HL-60 (cell line): ENCODE measurements at regions not wholly inside any gene's neighbourhood (a gene's known extent, or its start where the extent isn't known, plus 50 kb on each side); places are given as distances from the start of the nearest gene placed in this dataset.

Experiments used
- DNase-seq, 2 experiments: peaks; one replicate each; pipeline ENCODE4 v3.0.0-alpha.2; 2010 to 2020; ENCODE audit warnings: low read depth in 1 of 2, low spot score in 1 of 2
- H3K27ac ChIP-seq: fragments of 250-450 bp; sonication (Bioruptor Pico); replicated peaks from 2 replicates; pipeline ENCODE4 v1.5.1; 2020; ENCODE audit warnings: mild to moderate bottlenecking, moderate library complexity
- H3K27me3 ChIP-seq: fragments of 250-450 bp; sonication (Bioruptor Pico); 2 replicates; pipeline ENCODE4 v1.5.1; 2021; ENCODE audit warnings: mild to moderate bottlenecking, moderate library complexity; ENCODE audit not compliant: insufficient read depth, poor library complexity, severe bottlenecking
- H3K4me3 ChIP-seq: replicated peaks from 2 replicates; pipeline ENCODE4 v1.5.1; 2011; ENCODE audit warnings: mild to moderate bottlenecking, control low read depth, low read length; ENCODE audit not compliant: insufficient read depth
- GABPA ChIP-seq: IDR thresholded peaks from 2 replicates; pipeline ENCODE4 v1.6.1; 2012; ENCODE audit warnings: low read depth
- POLR2AphosphoS5 ChIP-seq: IDR thresholded peaks from 2 replicates; pipeline ENCODE4 v1.6.1; 2012; ENCODE audit warnings: low read depth
- REST ChIP-seq: IDR thresholded peaks from 2 replicates; pipeline ENCODE4 v1.6.1; 2012; ENCODE audit warnings: low read depth; ENCODE audit not compliant: insufficient replicate concordance
- SPI1 ChIP-seq: IDR thresholded peaks from 2 replicates; pipeline ENCODE4 v1.6.1; 2012; ENCODE audit warnings: low read depth, mild to moderate bottlenecking, borderline replicate concordance
- TF ChIP-seq, protein P1 (sequence below): IDR thresholded peaks from one replicate; pipeline ENCODE4 v1.5.1; 2011; ENCODE audit warnings: low read length, control low read depth, inconsistent platforms; ENCODE audit not compliant: insufficient read depth

DNA sequence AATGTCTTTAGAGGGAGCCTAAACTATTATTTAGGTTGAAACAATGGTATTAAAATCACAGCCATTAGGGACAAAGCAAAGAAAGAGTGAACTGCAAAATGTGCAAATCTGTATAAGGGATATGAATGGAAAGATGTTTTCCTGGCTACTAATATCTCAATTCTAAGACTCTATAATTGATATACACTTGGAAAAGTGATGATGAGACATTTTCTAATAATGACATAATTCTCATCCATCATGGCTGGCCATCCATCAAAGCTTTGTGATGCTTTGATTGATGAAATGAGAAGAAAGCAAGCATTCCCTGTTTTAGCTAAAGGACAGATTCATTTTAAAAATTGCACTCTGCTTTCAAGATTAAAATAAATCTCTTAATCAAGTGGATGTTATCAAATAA is 965.5 kb upstream of the IGFBP7 start:
- DNase-seq, result no peak
- Histone ChIP-seq H3K27ac (no peak overlapping the region), H3K4me3 (no peak overlapping the region), H3K27me3 (no peaks in the 10 kb centered on the region)
- TF ChIP-seq REST (no peak), POLR2AphosphoS5 (no peak), SPI1 (no peak), GABPA (no peak)
- TF ChIP-seq, protein P1, sequence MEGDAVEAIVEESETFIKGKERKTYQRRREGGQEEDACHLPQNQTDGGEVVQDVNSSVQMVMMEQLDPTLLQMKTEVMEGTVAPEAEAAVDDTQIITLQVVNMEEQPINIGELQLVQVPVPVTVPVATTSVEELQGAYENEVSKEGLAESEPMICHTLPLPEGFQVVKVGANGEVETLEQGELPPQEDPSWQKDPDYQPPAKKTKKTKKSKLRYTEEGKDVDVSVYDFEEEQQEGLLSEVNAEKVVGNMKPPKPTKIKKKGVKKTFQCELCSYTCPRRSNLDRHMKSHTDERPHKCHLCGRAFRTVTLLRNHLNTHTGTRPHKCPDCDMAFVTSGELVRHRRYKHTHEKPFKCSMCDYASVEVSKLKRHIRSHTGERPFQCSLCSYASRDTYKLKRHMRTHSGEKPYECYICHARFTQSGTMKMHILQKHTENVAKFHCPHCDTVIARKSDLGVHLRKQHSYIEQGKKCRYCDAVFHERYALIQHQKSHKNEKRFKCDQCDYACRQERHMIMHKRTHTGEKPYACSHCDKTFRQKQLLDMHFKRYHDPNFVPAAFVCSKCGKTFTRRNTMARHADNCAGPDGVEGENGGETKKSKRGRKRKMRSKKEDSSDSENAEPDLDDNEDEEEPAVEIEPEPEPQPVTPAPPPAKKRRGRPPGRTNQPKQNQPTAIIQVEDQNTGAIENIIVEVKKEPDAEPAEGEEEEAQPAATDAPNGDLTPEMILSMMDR, result no peak

GRCh38 chr4:58074382-58074781 is 964.2 kb upstream of the IGFBP7 start:
- Histone ChIP-seq H3K27ac (no peak overlapping the region), H3K4me3 (no peak overlapping the region), H3K27me3 (no peaks in the 10 kb centered on the region)
- DNase-seq, result no peak
- TF ChIP-seq GABPA, result no peak
- TF ChIP-seq, protein P1, result no peak
- no peak for TF ChIP-seq SPI1
- TF ChIP-seq REST, result no peak
- no peak for TF ChIP-seq POLR2AphosphoS5

DNA sequence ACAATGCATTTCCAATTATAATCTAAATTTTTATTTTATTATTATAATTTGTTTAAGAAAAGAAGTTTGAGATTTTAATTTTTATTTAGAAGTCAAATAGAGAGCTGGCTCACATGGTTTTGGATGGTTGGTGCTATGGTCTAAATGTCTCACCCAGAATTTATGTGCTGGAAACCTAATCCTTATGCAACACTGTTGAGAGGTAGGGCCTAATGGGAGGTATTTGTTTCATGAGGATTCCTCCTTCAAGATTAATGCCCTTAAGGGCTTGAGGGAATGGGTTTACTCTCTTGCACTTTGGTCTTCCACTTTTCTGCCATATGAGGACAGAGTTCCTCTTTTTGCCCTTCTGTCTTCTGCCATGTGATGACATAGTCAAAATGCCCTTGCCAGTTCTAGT is 960.5 kb upstream of the IGFBP7 start:
- no peak overlapping the region for H3K27ac ChIP-seq
- no peaks in the 10 kb centered on the region for H3K27me3 ChIP-seq
- peak; percentile 82 for TF ChIP-seq SPI1
- TF ChIP-seq POLR2AphosphoS5, result no peak
- no peak for DNase-seq
- no peak overlapping the region for H3K4me3 ChIP-seq

- H3K27ac ChIP-seq, result no peak overlapping the region
- no peak for DNase-seq
- TF ChIP-seq POLR2AphosphoS5 (no peak), SPI1 (no peak)
- TF ChIP-seq, protein P1, result no peak
- no peaks in the 10 kb centered on the region for H3K27me3 ChIP-seq
- no peak overlapping the region for H3K4me3 ChIP-seq
Observed at GRCh38 chr4:58064653-58065052, 954.5 kb upstream of the IGFBP7 start.
